Right lobe of liver (tissue), 4 donors: ENCODE measurements at regions not wholly inside any gene's neighbourhood (a gene's known extent, or its start where the extent isn't known, plus 50 kb on each side); places are given as distances from the start of the nearest gene placed in this dataset.

Experiments used
- CTCF ChIP-seq, 4 donors: fragments of 200-600 bp in 3 of 4; fragments of 450-650 bp in 1 of 4; IDR thresholded peaks; one replicate each; pipeline versions ENCODE4 v1.5.1 to v1.8.0; 2016 to 2022; ENCODE audit warnings: antibody characterized with exemption in 4 of 4, mild to moderate bottlenecking in 2 of 4
- POLR2A ChIP-seq: fragments of 450-650 bp; IDR thresholded peaks from one replicate; pipeline ENCODE4 v1.6.1; 2017; ENCODE audit warnings: antibody characterized with exemption, mild to moderate bottlenecking
- donor health status: DM: no; HTN: no; CAD: no.
- donor health status: DM: no; HTN: no; CAD: no.
- donor health status: DM: no; HTN: yes; CAD: no.

- TF ChIP-seq CTCF (IDR thresholded peaks at IDR 0.05) (no peak), POLR2A (no peak)
Measured at GRCh38 chr4:18297684-18298083, 276.1 kb upstream of the LCORL start.
